GM18861 (cell line): ENCODE measurements at regions not wholly inside any gene's neighbourhood (a gene's known extent, or its start where the extent isn't known, plus 50 kb on each side); places are given as distances from the start of the nearest gene placed in this dataset.
"Not testable (repeated sequence)": the region's sequence is repeated elsewhere in the genome, so short reads cannot be mapped to it uniquely, and the experiment has no call there.

Experiments used
- ATAC-seq: cut with Tn5 transposase; IDR thresholded peaks from one replicate; pipeline ENCODE4 v1.9.1; 2021; ENCODE audit not compliant: unreplicated experiment

- no peak for ATAC-seq
Measured at GRCh38 chr6:140039364-140039763, 664.9 kb upstream of the CITED2 start.

GRCh38 chr6:140036196-140036595 lies 661.7 kb upstream of the CITED2 start:
- ATAC-seq = no peak

GRCh38 chr6:140032189-140032588 lies 657.7 kb upstream of the CITED2 start:
- ATAC-seq = no peak

- ATAC-seq = no peak
Measured at GRCh38 chr6:140029551-140029950, 655.1 kb upstream of the CITED2 start.

GRCh38 chr6:140027219-140027618 lies 652.8 kb upstream of the CITED2 start:
- ATAC-seq = no peak

GRCh38 chr6:140026546-140026945 lies 652.1 kb upstream of the CITED2 start:
- ATAC-seq = no peak

GRCh38 chr6:140025171-140025570 lies 650.7 kb upstream of the CITED2 start:
- ATAC-seq = no peak

- ATAC-seq = no peak
Measured at GRCh38 chr6:140020207-140020791, 645.9 kb upstream of the CITED2 start.

GRCh38 chr6:140018588-140018987 lies 644.1 kb upstream of the CITED2 start:
- ATAC-seq = no peak

GRCh38 chr6:140017470-140017869 lies 643.0 kb upstream of the CITED2 start:
- no peak for ATAC-seq

GRCh38 chr6:140012150-140012549 lies 637.7 kb upstream of the CITED2 start:
- ATAC-seq = no peak

- ATAC-seq = no peak
Measured at GRCh38 chr6:140011537-140011936, 637.1 kb upstream of the CITED2 start.

- no peak for ATAC-seq
Measured at GRCh38 chr6:140009286-140009685, 634.8 kb upstream of the CITED2 start.

- no peak for ATAC-seq
Measured at GRCh38 chr6:140007525-140007924, 633.1 kb upstream of the CITED2 start.

- ATAC-seq = no peak
Measured at GRCh38 chr6:140003217-140003616, 628.8 kb upstream of the CITED2 start.

GRCh38 chr6:140002396-140003022 lies 628.1 kb upstream of the CITED2 start:
- no peak for ATAC-seq

- no peak for ATAC-seq
Measured at GRCh38 chr6:140001821-140002341, 627.4 kb upstream of the CITED2 start.

- no peak for ATAC-seq
Measured at GRCh38 chr6:140001005-140001404, 626.6 kb upstream of the CITED2 start.

GRCh38 chr6:139999661-140000060 lies 625.2 kb upstream of the CITED2 start:
- not testable (repeated sequence) for ATAC-seq

GRCh38 chr6:139998478-139998877 lies 624.0 kb upstream of the CITED2 start:
- not testable (repeated sequence) for ATAC-seq

- no peak for ATAC-seq
Measured at GRCh38 chr6:139996253-139996834, 621.9 kb upstream of the CITED2 start.

GRCh38 chr6:139994998-139995397 lies 620.5 kb upstream of the CITED2 start:
- no peak for ATAC-seq
